ENCODE measurements at regions not wholly inside any gene's neighbourhood (a gene's known extent, or its start where the extent isn't known, plus 50 kb on each side); places are given as distances from the start of the nearest gene placed in this dataset.

- H3K79me2 ChIP-seq = no peaks in the 10 kb centered on the region
- no peak overlapping the region for H3K4me3 ChIP-seq (ENCODE audit: low read depth, low read length)
- H3K4me2 ChIP-seq (ENCODE audit: low read length) = no peak overlapping the region
- H3K27me3 ChIP-seq (ENCODE audit: control insufficient read depth, insufficient read depth, low read length) = no peaks in the 10 kb centered on the region
- no peak overlapping the region for H2AFZ ChIP-seq
- no peak for TF ChIP-seq CTCF (IDR thresholded peaks at IDR 0.05)
- H3K9ac ChIP-seq = no peak overlapping the region
- no peak overlapping the region for H3K27ac ChIP-seq
- no peaks in the 10 kb centered on the region for H3K4me1 ChIP-seq
- H3K9me3 ChIP-seq (ENCODE audit: control insufficient read depth, low read length) = no peaks in the 10 kb centered on the region
- H3K36me3 ChIP-seq (ENCODE audit: control insufficient read depth, insufficient read depth, low read length) = no peaks in the 10 kb centered on the region
Observed at GRCh38 chr13:91280801-91281200, 66.7 kb upstream of the MIR17HG start.

GRCh38 chr13:91284335-91284734 is 63.2 kb upstream of the MIR17HG start:
- Histone ChIP-seq H3K4me1 (no peaks in the 10 kb centered on the region), H2AFZ (no peak overlapping the region), H3K36me3 (ENCODE audit: control insufficient read depth, insufficient read depth, low read length) (no peaks in the 10 kb centered on the region), H3K4me2 (ENCODE audit: low read length) (no peak overlapping the region), H3K9me3 (ENCODE audit: control insufficient read depth, low read length) (no peaks in the 10 kb centered on the region), H3K27ac (no peak overlapping the region), H3K27me3 (ENCODE audit: control insufficient read depth, insufficient read depth, low read length) (no peaks in the 10 kb centered on the region), H3K79me2 (no peaks in the 10 kb centered on the region), H3K9ac (no peak overlapping the region), H3K4me3 (ENCODE audit: low read depth, low read length) (no peak overlapping the region)
- no peak for TF ChIP-seq CTCF (IDR thresholded peaks at IDR 0.05)

GRCh38 chr13:91286317-91286716 is 61.2 kb upstream of the MIR17HG start:
- Histone ChIP-seq H3K9ac (no peak overlapping the region), H3K27ac (no peak overlapping the region), H3K79me2 (no peaks in the 10 kb centered on the region), H3K4me3 (ENCODE audit: low read depth, low read length) (no peak overlapping the region), H3K4me2 (ENCODE audit: low read length) (no peak overlapping the region), H3K9me3 (ENCODE audit: control insufficient read depth, low read length) (no peaks in the 10 kb centered on the region), H3K4me1 (no peaks in the 10 kb centered on the region), H2AFZ (no peak overlapping the region), H3K27me3 (ENCODE audit: control insufficient read depth, insufficient read depth, low read length) (no peaks in the 10 kb centered on the region), H3K36me3 (ENCODE audit: control insufficient read depth, insufficient read depth, low read length) (no peaks in the 10 kb centered on the region)
- TF ChIP-seq CTCF (IDR thresholded peaks at IDR 0.05) = no peak

GRCh38 chr13:91291078-91291477 is 56.4 kb upstream of the MIR17HG start:
- Histone ChIP-seq H2AFZ (no peak overlapping the region), H3K9ac (no peak overlapping the region), H3K36me3 (ENCODE audit: control insufficient read depth, insufficient read depth, low read length) (no peaks in the 10 kb centered on the region), H3K4me1 (no peaks in the 10 kb centered on the region), H3K27me3 (ENCODE audit: control insufficient read depth, insufficient read depth, low read length) (no peaks in the 10 kb centered on the region), H3K79me2 (no peaks in the 10 kb centered on the region), H3K9me3 (ENCODE audit: control insufficient read depth, low read length) (no peaks in the 10 kb centered on the region), H3K4me3 (ENCODE audit: low read depth, low read length) (no peak overlapping the region), H3K27ac (no peak overlapping the region), H3K4me2 (ENCODE audit: low read length) (no peak overlapping the region)
- TF ChIP-seq CTCF (IDR thresholded peaks at IDR 0.05) = no peak

GRCh38 chr13:91292630-91293221 is 54.8 kb upstream of the MIR17HG start:
- no peak overlapping the region for H3K4me3 ChIP-seq (ENCODE audit: low read depth, low read length)
- no peaks in the 10 kb centered on the region for H3K36me3 ChIP-seq (ENCODE audit: control insufficient read depth, insufficient read depth, low read length)
- no peak overlapping the region for H3K9ac ChIP-seq
- H3K9me3 ChIP-seq (ENCODE audit: control insufficient read depth, low read length) = no peaks in the 10 kb centered on the region
- H3K79me2 ChIP-seq = no peaks in the 10 kb centered on the region
- H3K4me2 ChIP-seq (ENCODE audit: low read length) = no peak overlapping the region
- H3K4me1 ChIP-seq = no peaks in the 10 kb centered on the region
- no peaks in the 10 kb centered on the region for H3K27me3 ChIP-seq (ENCODE audit: control insufficient read depth, insufficient read depth, low read length)
- no peak overlapping the region for H2AFZ ChIP-seq
- no peak overlapping the region for H3K27ac ChIP-seq
- no peak for TF ChIP-seq CTCF (IDR thresholded peaks at IDR 0.05)

Measured in parathyroid adenoma (tissue), 2 donors.